ENCODE measurements at regions not wholly inside any gene's neighbourhood (a gene's known extent, or its start where the extent isn't known, plus 50 kb on each side); places are given as distances from the start of the nearest gene placed in this dataset.
"Not testable (repeated sequence)": the region's sequence is repeated elsewhere in the genome, so short reads cannot be mapped to it uniquely, and the experiment has no call there.

DNA sequence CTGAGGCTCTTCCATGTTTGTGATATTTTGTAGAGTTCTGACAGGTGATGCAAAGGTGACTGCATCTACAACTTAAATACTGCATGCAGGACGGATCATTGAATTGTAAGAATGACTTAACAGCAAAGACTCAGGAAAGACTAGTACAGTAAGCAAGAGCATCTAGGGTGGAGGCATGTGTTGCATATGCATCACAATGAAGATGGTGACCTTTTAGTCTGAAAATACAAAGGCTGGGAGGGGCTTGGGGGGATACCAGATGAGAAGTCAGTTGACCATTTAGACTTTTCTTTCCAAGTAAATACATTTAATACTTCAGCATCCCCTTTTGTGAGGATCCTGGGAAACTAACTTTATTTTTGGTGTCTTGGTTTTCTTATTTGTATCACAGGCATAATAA, 145.5 kb downstream of the NUF2 start:
- TF ChIP-seq, protein P1, sequence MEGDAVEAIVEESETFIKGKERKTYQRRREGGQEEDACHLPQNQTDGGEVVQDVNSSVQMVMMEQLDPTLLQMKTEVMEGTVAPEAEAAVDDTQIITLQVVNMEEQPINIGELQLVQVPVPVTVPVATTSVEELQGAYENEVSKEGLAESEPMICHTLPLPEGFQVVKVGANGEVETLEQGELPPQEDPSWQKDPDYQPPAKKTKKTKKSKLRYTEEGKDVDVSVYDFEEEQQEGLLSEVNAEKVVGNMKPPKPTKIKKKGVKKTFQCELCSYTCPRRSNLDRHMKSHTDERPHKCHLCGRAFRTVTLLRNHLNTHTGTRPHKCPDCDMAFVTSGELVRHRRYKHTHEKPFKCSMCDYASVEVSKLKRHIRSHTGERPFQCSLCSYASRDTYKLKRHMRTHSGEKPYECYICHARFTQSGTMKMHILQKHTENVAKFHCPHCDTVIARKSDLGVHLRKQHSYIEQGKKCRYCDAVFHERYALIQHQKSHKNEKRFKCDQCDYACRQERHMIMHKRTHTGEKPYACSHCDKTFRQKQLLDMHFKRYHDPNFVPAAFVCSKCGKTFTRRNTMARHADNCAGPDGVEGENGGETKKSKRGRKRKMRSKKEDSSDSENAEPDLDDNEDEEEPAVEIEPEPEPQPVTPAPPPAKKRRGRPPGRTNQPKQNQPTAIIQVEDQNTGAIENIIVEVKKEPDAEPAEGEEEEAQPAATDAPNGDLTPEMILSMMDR (IDR thresholded peaks at IDR 0.05; ENCODE audit: control extremely low read depth, extremely low read depth, low read depth, missing control alignments), result no peak
- ChIA-PET POLR2A (no interaction called here), CTCF (no interaction called here)
- DNase-seq (ENCODE audit: extremely low spot score), result no peak

DNA sequence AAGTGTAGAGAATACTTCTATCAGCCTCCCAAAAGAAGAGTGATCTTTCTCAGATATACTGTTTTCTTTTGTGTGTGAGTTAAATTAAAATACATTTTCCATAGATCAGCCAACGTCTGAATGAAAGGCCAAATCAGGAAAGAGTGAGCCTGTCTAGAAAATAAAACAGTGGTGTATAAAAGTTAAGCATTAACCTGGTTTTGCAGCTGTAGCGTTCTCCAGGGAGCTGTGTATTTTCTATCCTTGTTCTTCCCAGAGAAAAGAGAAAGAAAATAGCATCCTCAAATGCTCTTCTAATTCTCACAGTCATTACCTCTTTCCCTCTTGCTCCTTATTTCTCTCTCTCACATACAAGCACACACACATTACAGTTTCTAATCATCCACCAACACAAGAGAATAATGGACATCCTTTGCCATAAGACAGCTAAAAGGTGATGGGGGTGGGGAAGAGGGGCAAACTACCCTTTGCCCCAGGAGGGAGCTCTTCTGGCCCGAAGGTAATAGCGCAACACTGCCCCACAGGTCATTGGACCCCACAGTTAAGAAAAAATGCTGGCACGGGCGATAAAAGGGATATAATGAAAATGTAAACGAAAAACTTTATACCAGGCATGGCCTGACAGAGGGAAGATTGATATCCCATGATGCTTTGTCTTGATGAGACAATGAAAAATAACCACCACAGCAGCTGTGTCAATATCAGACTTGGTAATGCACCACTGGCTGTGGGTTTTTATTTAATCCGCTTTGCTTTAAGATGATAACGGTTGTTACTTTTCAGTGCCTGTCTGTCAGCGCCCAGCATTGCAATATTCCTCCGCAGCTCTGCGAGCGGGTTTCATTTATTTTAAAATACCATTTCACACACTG, 150.3 kb downstream of the NUF2 start:
- ChIA-PET POLR2A (no interaction called here), CTCF (interaction anchor here (1.5 to 1.7 kb wide), 2 partner anchors 8 to 1316 kb away, joined by 3 to 4 read pairs; no protein-coding TSS in a partner anchor)
- DNase-seq (ENCODE audit: extremely low spot score), result no peak
- TF ChIP-seq, protein P1 (IDR thresholded peaks at IDR 0.05; ENCODE audit: control extremely low read depth, extremely low read depth, low read depth, missing control alignments), result no peak

DNA sequence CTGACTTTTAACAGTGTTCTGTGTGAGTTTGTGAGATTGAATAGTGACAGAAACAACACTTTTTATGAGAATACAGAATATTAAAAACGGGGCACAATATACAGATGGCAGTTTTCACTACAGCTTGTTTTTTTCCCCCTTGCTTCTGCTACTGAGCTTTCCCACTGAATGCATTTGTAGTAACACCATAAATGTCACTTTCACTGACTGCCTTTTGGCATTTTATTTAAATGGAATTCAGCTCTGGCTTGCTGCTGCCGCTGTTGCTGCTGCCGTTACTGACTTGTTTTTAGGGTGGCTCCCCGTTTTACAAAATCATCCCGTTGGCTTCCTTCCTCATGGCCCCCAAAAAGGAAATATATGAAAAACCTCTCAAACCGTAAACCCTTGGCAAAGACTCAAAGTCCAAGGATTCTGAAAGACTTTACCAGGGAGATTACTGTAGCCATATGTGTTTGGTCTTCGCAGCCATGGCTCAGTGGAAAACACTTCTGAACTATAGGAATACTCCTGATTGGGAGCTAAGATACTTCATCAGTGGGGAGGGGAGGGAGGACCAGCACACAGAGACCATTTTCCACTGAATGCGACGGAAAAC, 151.0 kb downstream of the NUF2 start:
- ChIA-PET CTCF (interaction anchor here (1.5 to 1.7 kb wide), 2 partner anchors 9 to 1315 kb away, joined by 3 to 4 read pairs; no protein-coding TSS in a partner anchor), POLR2A (no interaction called here)
- no peak for DNase-seq (ENCODE audit: extremely low spot score)
- TF ChIP-seq, protein P1 (IDR thresholded peaks at IDR 0.05; ENCODE audit: control extremely low read depth, extremely low read depth, low read depth, missing control alignments), result no peak

DNA sequence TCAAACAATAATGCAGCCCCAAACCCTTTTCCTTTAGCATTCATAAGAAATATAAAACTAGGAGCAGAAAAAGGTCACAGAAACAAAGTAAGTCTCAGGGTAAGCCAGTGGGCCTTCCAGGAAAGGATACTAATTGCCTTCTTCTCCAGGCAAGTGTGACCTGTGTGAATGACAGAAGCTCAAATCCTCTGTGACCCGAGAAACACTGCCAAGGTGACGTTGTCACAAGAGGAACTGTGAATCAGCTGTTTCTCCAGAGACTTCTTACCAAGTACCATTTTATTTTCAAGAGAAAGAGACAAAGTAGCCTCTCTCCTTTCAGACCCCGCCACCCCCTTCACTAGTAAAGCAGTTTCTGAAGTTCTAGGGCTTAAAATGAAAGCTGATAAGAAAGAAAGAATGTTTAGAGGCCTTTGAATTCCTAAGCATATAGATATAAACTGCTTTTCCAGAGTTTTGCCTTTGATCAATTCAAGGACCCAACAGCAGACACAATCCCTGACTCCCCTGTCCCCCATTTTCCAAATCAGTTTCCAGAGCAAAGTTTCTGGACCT, 155.6 kb downstream of the NUF2 start:
- TF ChIP-seq, protein P1 (IDR thresholded peaks at IDR 0.05; ENCODE audit: control extremely low read depth, extremely low read depth, low read depth, missing control alignments), result no peak
- DNase-seq (ENCODE audit: extremely low spot score), result no peak
- POLR2A ChIA-PET, result no interaction called here
- CTCF ChIA-PET, result no interaction called here

DNA sequence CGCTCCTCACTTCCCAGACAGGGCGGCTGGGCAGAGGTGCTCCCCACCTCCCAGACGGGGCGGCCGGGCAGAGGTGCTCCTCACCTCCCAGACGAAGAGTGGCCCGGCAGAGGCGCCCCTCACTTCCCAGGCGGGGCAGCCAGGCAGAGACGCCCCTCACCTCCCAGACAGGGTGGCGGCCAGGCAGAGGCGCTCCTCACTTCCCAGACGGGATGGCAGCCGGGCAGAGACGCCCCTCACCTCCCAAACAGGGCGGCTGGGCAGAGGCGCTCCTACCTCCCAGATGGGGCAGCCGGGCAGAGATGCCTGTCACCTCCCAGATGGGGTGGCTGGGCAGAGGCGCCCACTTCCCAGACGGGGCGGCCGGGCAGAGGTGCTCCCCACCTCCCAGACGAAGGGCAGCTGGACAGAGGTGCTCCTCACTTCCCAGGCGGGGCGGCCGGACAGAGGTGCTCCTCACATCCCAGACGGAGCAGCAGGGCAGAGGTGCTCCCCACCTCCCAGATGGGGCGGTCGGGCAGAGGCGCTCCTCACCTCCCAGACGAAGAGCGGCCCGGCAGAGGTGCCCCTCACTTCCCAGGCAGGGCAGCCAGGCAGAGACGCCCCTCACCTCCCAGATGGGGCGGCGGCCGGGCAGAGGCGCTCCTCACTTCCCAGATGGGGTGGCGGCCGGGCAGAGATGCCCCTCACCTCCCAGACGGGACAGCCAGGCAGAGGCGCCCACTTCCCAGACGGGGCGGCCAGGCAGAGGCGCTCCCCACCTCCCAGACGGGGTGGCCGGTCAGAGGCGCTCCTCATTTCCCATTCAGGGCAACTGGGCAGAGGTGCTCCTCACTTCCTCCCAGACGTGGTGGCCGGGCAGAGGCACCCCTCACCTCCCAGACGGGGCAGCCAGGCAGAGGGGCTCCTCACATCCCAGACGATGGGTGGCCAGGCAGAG, 176.9 kb downstream of the NUF2 start:
- CTCF ChIA-PET; DNase-seq (ENCODE audit: extremely low spot score); POLR2A ChIA-PET: not testable (repeated sequence)

DNA sequence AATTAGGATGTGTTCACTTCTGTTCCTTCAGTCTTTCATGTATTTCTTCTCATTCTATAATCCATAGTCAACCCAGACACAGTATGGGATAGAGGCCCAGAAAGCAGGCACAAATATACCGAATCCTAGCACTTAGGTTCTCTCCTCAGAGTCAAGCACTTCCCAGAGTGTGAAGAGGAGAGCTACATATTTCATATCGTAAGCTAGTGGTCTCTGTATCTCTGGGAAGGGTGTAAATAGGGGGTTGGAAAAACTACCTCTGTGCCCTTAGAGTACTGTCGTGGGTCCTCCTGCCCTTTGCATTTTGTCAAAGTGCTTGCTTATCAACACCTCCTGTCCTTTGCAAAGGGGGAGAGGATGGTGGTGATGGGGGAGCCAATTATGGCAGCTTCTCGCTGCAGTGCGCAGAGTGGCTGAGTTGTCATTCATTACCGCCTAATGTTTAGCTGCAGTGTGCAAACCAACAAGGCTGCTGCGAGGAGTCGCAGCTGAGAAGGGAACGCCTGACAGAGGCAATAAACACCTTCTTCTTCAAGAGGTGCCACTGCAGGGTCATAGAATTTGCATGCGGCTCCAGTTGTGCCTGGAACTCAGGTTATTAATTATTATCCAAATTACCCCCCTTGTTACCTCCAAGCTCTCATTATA, 182.7 kb downstream of the NUF2 start:
- CTCF ChIA-PET, result interaction anchor here (0.9 to 1.8 kb wide), 2 partner anchors 9 to 22 kb away, joined by 3 to 4 read pairs; no protein-coding TSS in a partner anchor
- POLR2A ChIA-PET, result no interaction called here
- DNase-seq (ENCODE audit: extremely low spot score), result no peak

More for the DNA sequence above, 182.7 kb downstream of the NUF2 start:
- TF ChIP-seq, protein P1 (IDR thresholded peaks at IDR 0.05; ENCODE audit: control extremely low read depth, extremely low read depth, low read depth, missing control alignments), result no peak
